ENCODE measurements at regions not wholly inside any gene's neighbourhood (a gene's known extent, or its start where the extent isn't known, plus 50 kb on each side); places are given as distances from the start of the nearest gene placed in this dataset.

GRCh38 chr2:105691947-105692390 lies 52.7 kb upstream of the NCK2 start:
- no peaks in the 10 kb centered on the region; the same call in 1 of the 2 replicates for H3K4me1 ChIP-seq (ENCODE audit: control insufficient read depth, insufficient read depth, low read length)
- H3K9me3 ChIP-seq (ENCODE audit: control insufficient read depth, insufficient read depth, low read length) = no peaks in the 10 kb centered on the region
- no peak overlapping the region for H3K27ac ChIP-seq (ENCODE audit: low read length)
- no peak overlapping the region for H3K4me3 ChIP-seq (ENCODE audit: low read length)
- DNase-seq (ENCODE audit: low read depth, low spot score) = no peak
- no peaks in the 10 kb centered on the region for H3K36me3 ChIP-seq (ENCODE audit: control insufficient read depth, insufficient read depth, low read length)
- no peaks in the 10 kb centered on the region for H3K27me3 ChIP-seq (ENCODE audit: control insufficient read depth, insufficient read depth, low read length)
- WGBS (ENCODE audit: insufficient coverage, insufficient read length) = no CpG with 5 or more reads among the region's 5 CpGs

GRCh38 chr2:105690566-105690965 lies 54.1 kb upstream of the NCK2 start:
- Histone ChIP-seq H3K4me3 (ENCODE audit: low read length) (no peak overlapping the region), H3K36me3 (ENCODE audit: control insufficient read depth, insufficient read depth, low read length) (no peaks in the 10 kb centered on the region), H3K27ac (ENCODE audit: low read length) (no peak overlapping the region), H3K27me3 (ENCODE audit: control insufficient read depth, insufficient read depth, low read length) (no peaks in the 10 kb centered on the region), H3K9me3 (ENCODE audit: control insufficient read depth, insufficient read depth, low read length) (no peaks in the 10 kb centered on the region), H3K4me1 (ENCODE audit: control insufficient read depth, insufficient read depth, low read length) (no peaks in the 10 kb centered on the region; the same call in 1 of the 2 replicates)
- no peak for DNase-seq (ENCODE audit: low read depth, low spot score)
- no CpG with 5 or more reads among the region's 4 CpGs for WGBS (ENCODE audit: insufficient coverage, insufficient read length)

- no peak overlapping the region for H3K4me3 ChIP-seq (ENCODE audit: low read length)
- no peaks in the 10 kb centered on the region; the same call in 1 of the 2 replicates for H3K4me1 ChIP-seq (ENCODE audit: control insufficient read depth, insufficient read depth, low read length)
- DNase-seq (ENCODE audit: low read depth, low spot score) = no peak
- H3K9me3 ChIP-seq (ENCODE audit: control insufficient read depth, insufficient read depth, low read length) = no peaks in the 10 kb centered on the region
- no peaks in the 10 kb centered on the region for H3K27me3 ChIP-seq (ENCODE audit: control insufficient read depth, insufficient read depth, low read length)
- WGBS (ENCODE audit: insufficient coverage, insufficient read length) = 100% methylated on average over 7 of the region's 7 CpGs
- H3K27ac ChIP-seq (ENCODE audit: low read length) = no peak overlapping the region
- no peaks in the 10 kb centered on the region for H3K36me3 ChIP-seq (ENCODE audit: control insufficient read depth, insufficient read depth, low read length)
Observed at GRCh38 chr2:105689484-105689883, 55.2 kb upstream of the NCK2 start.

- Histone ChIP-seq H3K36me3 (ENCODE audit: control insufficient read depth, insufficient read depth, low read length) (no peaks in the 10 kb centered on the region), H3K9me3 (ENCODE audit: control insufficient read depth, insufficient read depth, low read length) (no peaks in the 10 kb centered on the region), H3K27me3 (ENCODE audit: control insufficient read depth, insufficient read depth, low read length) (no peaks in the 10 kb centered on the region), H3K27ac (ENCODE audit: low read length) (no peak overlapping the region), H3K4me1 (ENCODE audit: control insufficient read depth, insufficient read depth, low read length) (no peaks in the 10 kb centered on the region; the same call in 1 of the 2 replicates), H3K4me3 (ENCODE audit: low read length) (no peak overlapping the region)
- DNase-seq (ENCODE audit: low read depth, low spot score) = no peak
- WGBS (ENCODE audit: insufficient coverage, insufficient read length) = no CpG with 5 or more reads among the region's 13 CpGs
Observed at GRCh38 chr2:105688946-105689345, 55.8 kb upstream of the NCK2 start.

- no CpG with 5 or more reads among the region's 5 CpGs for WGBS (ENCODE audit: insufficient coverage, insufficient read length)
- no peak overlapping the region for H3K27ac ChIP-seq (ENCODE audit: low read length)
- H3K36me3 ChIP-seq (ENCODE audit: control insufficient read depth, insufficient read depth, low read length) = no peaks in the 10 kb centered on the region
- H3K4me3 ChIP-seq (ENCODE audit: low read length) = no peak overlapping the region
- H3K4me1 ChIP-seq (ENCODE audit: control insufficient read depth, insufficient read depth, low read length) = no peaks in the 10 kb centered on the region; the same call in 1 of the 2 replicates
- no peaks in the 10 kb centered on the region for H3K27me3 ChIP-seq (ENCODE audit: control insufficient read depth, insufficient read depth, low read length)
- DNase-seq (ENCODE audit: low read depth, low spot score) = no peak
- H3K9me3 ChIP-seq (ENCODE audit: control insufficient read depth, insufficient read depth, low read length) = no peaks in the 10 kb centered on the region
Observed at GRCh38 chr2:105686588-105686987, 58.1 kb upstream of the NCK2 start.

- no peaks in the 10 kb centered on the region for H3K4me1 ChIP-seq (ENCODE audit: control insufficient read depth, insufficient read depth, low read length)
- H3K27ac ChIP-seq (ENCODE audit: low read length) = no peak overlapping the region
- H3K36me3 ChIP-seq (ENCODE audit: control insufficient read depth, insufficient read depth, low read length) = no peaks in the 10 kb centered on the region
- no peaks in the 10 kb centered on the region for H3K27me3 ChIP-seq (ENCODE audit: control insufficient read depth, insufficient read depth, low read length)
- no peak for DNase-seq (ENCODE audit: low read depth, low spot score)
- no peaks in the 10 kb centered on the region for H3K9me3 ChIP-seq (ENCODE audit: control insufficient read depth, insufficient read depth, low read length)
- no peak overlapping the region for H3K4me3 ChIP-seq (ENCODE audit: low read length)
Observed at GRCh38 chr2:105683011-105683492, 61.7 kb upstream of the NCK2 start.

GRCh38 chr2:105682401-105682800 lies 62.3 kb upstream of the NCK2 start:
- Histone ChIP-seq H3K4me3 (ENCODE audit: low read length) (no peak overlapping the region), H3K36me3 (ENCODE audit: control insufficient read depth, insufficient read depth, low read length) (no peaks in the 10 kb centered on the region), H3K9me3 (ENCODE audit: control insufficient read depth, insufficient read depth, low read length) (no peaks in the 10 kb centered on the region), H3K27me3 (ENCODE audit: control insufficient read depth, insufficient read depth, low read length) (no peaks in the 10 kb centered on the region), H3K4me1 (ENCODE audit: control insufficient read depth, insufficient read depth, low read length) (no peaks in the 10 kb centered on the region), H3K27ac (ENCODE audit: low read length) (no peak overlapping the region)
- no peak for DNase-seq (ENCODE audit: low read depth, low spot score)
- no CpG with 5 or more reads among the region's 6 CpGs for WGBS (ENCODE audit: insufficient coverage, insufficient read length)

- Histone ChIP-seq H3K27me3 (ENCODE audit: control insufficient read depth, insufficient read depth, low read length) (no peaks in the 10 kb centered on the region), H3K27ac (ENCODE audit: low read length) (no peak overlapping the region), H3K36me3 (ENCODE audit: control insufficient read depth, insufficient read depth, low read length) (no peaks in the 10 kb centered on the region), H3K9me3 (ENCODE audit: control insufficient read depth, insufficient read depth, low read length) (no peaks in the 10 kb centered on the region), H3K4me1 (ENCODE audit: control insufficient read depth, insufficient read depth, low read length) (no peaks in the 10 kb centered on the region), H3K4me3 (ENCODE audit: low read length) (no peak overlapping the region)
- WGBS (ENCODE audit: insufficient coverage, insufficient read length) = no CpG with 5 or more reads among the region's 2 CpGs
- no peak for DNase-seq (ENCODE audit: low read depth, low spot score)
Observed at GRCh38 chr2:105681927-105682326, 62.8 kb upstream of the NCK2 start.

- H3K27ac ChIP-seq (ENCODE audit: low read length) = no peak overlapping the region
- H3K36me3 ChIP-seq (ENCODE audit: control insufficient read depth, insufficient read depth, low read length) = no peaks in the 10 kb centered on the region
- no CpG with 5 or more reads among the region's 7 CpGs for WGBS (ENCODE audit: insufficient coverage, insufficient read length)
- no peak for DNase-seq (ENCODE audit: low read depth, low spot score)
- no peak overlapping the region for H3K4me3 ChIP-seq (ENCODE audit: low read length)
- H3K9me3 ChIP-seq (ENCODE audit: control insufficient read depth, insufficient read depth, low read length) = no peaks in the 10 kb centered on the region
- H3K27me3 ChIP-seq (ENCODE audit: control insufficient read depth, insufficient read depth, low read length) = no peaks in the 10 kb centered on the region
- H3K4me1 ChIP-seq (ENCODE audit: control insufficient read depth, insufficient read depth, low read length) = no peaks in the 10 kb centered on the region
Observed at GRCh38 chr2:105680357-105680756, 64.4 kb upstream of the NCK2 start.

- no CpG with 5 or more reads among the region's 6 CpGs for WGBS (ENCODE audit: insufficient coverage, insufficient read length)
- Histone ChIP-seq H3K36me3 (ENCODE audit: control insufficient read depth, insufficient read depth, low read length) (no peaks in the 10 kb centered on the region), H3K9me3 (ENCODE audit: control insufficient read depth, insufficient read depth, low read length) (no peaks in the 10 kb centered on the region), H3K27ac (ENCODE audit: low read length) (no peak overlapping the region), H3K4me3 (ENCODE audit: low read length) (no peak overlapping the region), H3K27me3 (ENCODE audit: control insufficient read depth, insufficient read depth, low read length) (no peaks in the 10 kb centered on the region), H3K4me1 (ENCODE audit: control insufficient read depth, insufficient read depth, low read length) (no peaks in the 10 kb centered on the region)
- no peak for DNase-seq (ENCODE audit: low read depth, low spot score)
Observed at GRCh38 chr2:105678346-105678745, 66.4 kb upstream of the NCK2 start.

GRCh38 chr2:105677901-105678300 lies 66.8 kb upstream of the NCK2 start:
- DNase-seq (ENCODE audit: low read depth, low spot score) = no peak
- Histone ChIP-seq H3K9me3 (ENCODE audit: control insufficient read depth, insufficient read depth, low read length) (no peaks in the 10 kb centered on the region), H3K4me3 (ENCODE audit: low read length) (no peak overlapping the region), H3K4me1 (ENCODE audit: control insufficient read depth, insufficient read depth, low read length) (no peaks in the 10 kb centered on the region), H3K36me3 (ENCODE audit: control insufficient read depth, insufficient read depth, low read length) (no peaks in the 10 kb centered on the region), H3K27ac (ENCODE audit: low read length) (no peak overlapping the region), H3K27me3 (ENCODE audit: control insufficient read depth, insufficient read depth, low read length) (no peaks in the 10 kb centered on the region)
- no CpG with 5 or more reads among the region's 6 CpGs for WGBS (ENCODE audit: insufficient coverage, insufficient read length)

All from iPS DF 6.9 (cell line).